Adrenal gland (tissue), 5 donors: ENCODE measurements at regions not wholly inside any gene's neighbourhood (a gene's known extent, or its start where the extent isn't known, plus 50 kb on each side); places are given as distances from the start of the nearest gene placed in this dataset.

Source experiments
- POLR2A ChIP-seq, 2 donors: fragments of 450-650 bp; IDR thresholded peaks; one replicate each; pipeline ENCODE4 v1.6.1; 2017; ENCODE audit warnings: antibody characterized with exemption in 2 of 2, mild to moderate bottlenecking in 2 of 2, moderate library complexity in 1 of 2
- TF ChIP-seq, protein P1 (sequence below), 6 experiments: fragments of 450-650 bp in 4 of 6; fragments of 200-600 bp in 2 of 6; sonication (generic) in 1 of 6; IDR thresholded peaks; 1 replicate in 5 of 6; 2 replicates in 1 of 6; pipeline versions ENCODE4 v1.5.1 to v1.8.0; 2016 to 2021; ENCODE audit warnings: antibody characterized with exemption in 6 of 6, mild to moderate bottlenecking in 2 of 6, moderate library complexity in 1 of 6
- donor health status: DM: no; HTN: no; CAD: no.

DNA sequence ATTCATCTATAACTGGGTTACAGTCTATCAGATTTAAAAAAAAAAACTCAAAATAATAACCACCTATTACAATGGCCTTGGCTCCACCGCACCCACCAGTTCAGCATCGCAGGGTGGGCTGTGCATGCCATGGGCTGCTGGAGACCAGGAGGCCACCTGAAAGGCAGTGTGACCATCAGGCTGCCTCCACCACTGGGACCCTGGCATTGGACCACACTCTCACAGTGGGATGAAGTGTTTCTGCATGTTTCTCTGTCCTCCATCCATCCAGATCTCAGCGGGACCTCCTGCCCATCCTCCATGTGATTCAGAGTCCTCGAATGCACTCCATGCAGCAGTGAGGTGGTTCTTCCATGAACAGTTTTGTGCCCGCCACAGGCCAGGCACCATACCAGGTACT, 206.1 kb upstream of the CST7 start:
- TF ChIP-seq, protein P1, sequence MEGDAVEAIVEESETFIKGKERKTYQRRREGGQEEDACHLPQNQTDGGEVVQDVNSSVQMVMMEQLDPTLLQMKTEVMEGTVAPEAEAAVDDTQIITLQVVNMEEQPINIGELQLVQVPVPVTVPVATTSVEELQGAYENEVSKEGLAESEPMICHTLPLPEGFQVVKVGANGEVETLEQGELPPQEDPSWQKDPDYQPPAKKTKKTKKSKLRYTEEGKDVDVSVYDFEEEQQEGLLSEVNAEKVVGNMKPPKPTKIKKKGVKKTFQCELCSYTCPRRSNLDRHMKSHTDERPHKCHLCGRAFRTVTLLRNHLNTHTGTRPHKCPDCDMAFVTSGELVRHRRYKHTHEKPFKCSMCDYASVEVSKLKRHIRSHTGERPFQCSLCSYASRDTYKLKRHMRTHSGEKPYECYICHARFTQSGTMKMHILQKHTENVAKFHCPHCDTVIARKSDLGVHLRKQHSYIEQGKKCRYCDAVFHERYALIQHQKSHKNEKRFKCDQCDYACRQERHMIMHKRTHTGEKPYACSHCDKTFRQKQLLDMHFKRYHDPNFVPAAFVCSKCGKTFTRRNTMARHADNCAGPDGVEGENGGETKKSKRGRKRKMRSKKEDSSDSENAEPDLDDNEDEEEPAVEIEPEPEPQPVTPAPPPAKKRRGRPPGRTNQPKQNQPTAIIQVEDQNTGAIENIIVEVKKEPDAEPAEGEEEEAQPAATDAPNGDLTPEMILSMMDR (IDR thresholded peaks at IDR 0.05), result no peak
- no peak for TF ChIP-seq POLR2A (IDR thresholded peaks at IDR 0.05)
